Fibroblast of skin of abdomen (primary cell): ENCODE measurements at regions not wholly inside any gene's neighbourhood (a gene's known extent, or its start where the extent isn't known, plus 50 kb on each side); places are given as distances from the start of the nearest gene placed in this dataset.
A peak's percentile ranks its signal among the peaks of the same experiment; 100 is the strongest.

Experiments used
- DNase-seq: peaks from one replicate; pipeline ENCODE4 v3.0.0-alpha.2; 2013

- no peak for DNase-seq
Observed at GRCh38 chr20:20877079-20877478, 164.6 kb upstream of the RALGAPA2 start.

GRCh38 chr20:20875716-20876115, 163.3 kb upstream of the RALGAPA2 start:
- DNase-seq: no peak

- DNase-seq: no peak
Observed at GRCh38 chr20:20872428-20872827, 160.0 kb upstream of the RALGAPA2 start.

- no peak for DNase-seq
Observed at GRCh38 chr20:20869161-20869775, 156.8 kb upstream of the RALGAPA2 start.

GRCh38 chr20:20864351-20865096, 152.1 kb upstream of the RALGAPA2 start:
- DNase-seq: no peak

GRCh38 chr20:20860078-20860806, 147.8 kb upstream of the RALGAPA2 start:
- peak; percentile 74 for DNase-seq

- no peak for DNase-seq
Observed at GRCh38 chr20:20859510-20859909, 147.1 kb upstream of the RALGAPA2 start.

- DNase-seq: no peak
Observed at GRCh38 chr20:20856956-20857355, 144.5 kb upstream of the RALGAPA2 start.

- no peak for DNase-seq
Observed at GRCh38 chr20:20856306-20856705, 143.9 kb upstream of the RALGAPA2 start.

GRCh38 chr20:20851385-20851784, 138.9 kb upstream of the RALGAPA2 start:
- DNase-seq: no peak

GRCh38 chr20:20850407-20850806, 138.0 kb upstream of the RALGAPA2 start:
- no peak for DNase-seq

- DNase-seq: no peak
Observed at GRCh38 chr20:20849161-20849560, 136.7 kb upstream of the RALGAPA2 start.

GRCh38 chr20:20847814-20848213, 135.4 kb upstream of the RALGAPA2 start:
- DNase-seq: no peak

- no peak for DNase-seq
Observed at GRCh38 chr20:20843982-20844381, 131.5 kb upstream of the RALGAPA2 start.

GRCh38 chr20:20839771-20840170, 127.3 kb upstream of the RALGAPA2 start:
- DNase-seq: no peak

- DNase-seq: peak; percentile 40
Observed at GRCh38 chr20:20837574-20838021, 125.2 kb upstream of the RALGAPA2 start.

GRCh38 chr20:20836836-20837235, 124.4 kb upstream of the RALGAPA2 start:
- DNase-seq: no peak

GRCh38 chr20:20835897-20836296, 123.5 kb upstream of the RALGAPA2 start:
- no peak for DNase-seq

- DNase-seq: no peak
Observed at GRCh38 chr20:20834008-20834407, 121.6 kb upstream of the RALGAPA2 start.

- DNase-seq: no peak
Observed at GRCh38 chr20:20832715-20833114, 120.3 kb upstream of the RALGAPA2 start.

GRCh38 chr20:20831794-20832193, 119.3 kb upstream of the RALGAPA2 start:
- no peak for DNase-seq

- no peak for DNase-seq
Observed at GRCh38 chr20:20829681-20830080, 117.2 kb upstream of the RALGAPA2 start.

GRCh38 chr20:20827992-20828597, 115.7 kb upstream of the RALGAPA2 start:
- no peak for DNase-seq
